ENCODE measurements at regions not wholly inside any gene's neighbourhood (a gene's known extent, or its start where the extent isn't known, plus 50 kb on each side); places are given as distances from the start of the nearest gene placed in this dataset.

DNA sequence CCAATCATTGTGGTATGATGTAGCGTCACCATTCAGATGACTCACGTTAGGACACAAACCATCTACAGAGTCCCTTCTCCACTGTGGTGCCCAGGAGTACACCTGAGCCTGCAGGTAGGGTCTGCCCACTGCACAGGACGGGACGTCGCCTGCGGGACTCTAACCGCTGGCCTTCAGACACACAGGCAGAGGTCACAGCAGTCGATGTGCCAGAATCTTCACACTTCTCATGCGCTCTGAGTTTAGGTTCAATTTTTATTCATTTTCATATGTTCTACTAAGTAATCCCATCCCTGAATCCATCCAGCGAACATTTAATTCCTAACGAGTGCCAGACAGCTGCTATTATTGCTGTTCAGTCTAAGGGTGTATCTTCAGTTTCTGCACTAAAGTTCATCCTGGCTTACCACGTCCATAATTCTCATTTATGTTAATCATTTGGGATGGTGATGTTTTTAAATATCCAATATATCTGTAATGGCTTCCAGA lies 73.3 kb downstream of the CXCL12 start:
- no peak overlapping the region for H3K4me3 ChIP-seq
- H3K9me2 ChIP-seq (ENCODE audit: insufficient read depth), result no peaks in the 10 kb centered on the region
- CTCF ChIA-PET, result no interaction called here
- no peaks in the 10 kb centered on the region for H3K4me1 ChIP-seq (replicated peaks; ENCODE audit: insufficient read depth)
- no peaks in the 10 kb centered on the region for H3F3A ChIP-seq (ENCODE audit: insufficient read depth, low read depth)
- POLR2A ChIA-PET (ENCODE audit: unreplicated experiment), result no interaction called here
- no peaks in the 10 kb centered on the region for H3K9me3 ChIP-seq (ENCODE audit: insufficient read depth, low read depth)
- intact Hi-C loops (cut with micrococcal nuclease; ENCODE audit: unreplicated experiment), result loop anchor here (1.0 kb wide), 1 partner anchor 640 kb away; no protein-coding TSS in a partner anchor
- no TSS peak for BruUV-seq (replicated peaks)
- no peaks in the 10 kb centered on the region for H3K79me2 ChIP-seq (ENCODE audit: low read depth)
- no peak for TF ChIP-seq EZH2 (IDR thresholded peaks at IDR 0.05; ENCODE audit: low read depth)
- TF ChIP-seq, protein P1, sequence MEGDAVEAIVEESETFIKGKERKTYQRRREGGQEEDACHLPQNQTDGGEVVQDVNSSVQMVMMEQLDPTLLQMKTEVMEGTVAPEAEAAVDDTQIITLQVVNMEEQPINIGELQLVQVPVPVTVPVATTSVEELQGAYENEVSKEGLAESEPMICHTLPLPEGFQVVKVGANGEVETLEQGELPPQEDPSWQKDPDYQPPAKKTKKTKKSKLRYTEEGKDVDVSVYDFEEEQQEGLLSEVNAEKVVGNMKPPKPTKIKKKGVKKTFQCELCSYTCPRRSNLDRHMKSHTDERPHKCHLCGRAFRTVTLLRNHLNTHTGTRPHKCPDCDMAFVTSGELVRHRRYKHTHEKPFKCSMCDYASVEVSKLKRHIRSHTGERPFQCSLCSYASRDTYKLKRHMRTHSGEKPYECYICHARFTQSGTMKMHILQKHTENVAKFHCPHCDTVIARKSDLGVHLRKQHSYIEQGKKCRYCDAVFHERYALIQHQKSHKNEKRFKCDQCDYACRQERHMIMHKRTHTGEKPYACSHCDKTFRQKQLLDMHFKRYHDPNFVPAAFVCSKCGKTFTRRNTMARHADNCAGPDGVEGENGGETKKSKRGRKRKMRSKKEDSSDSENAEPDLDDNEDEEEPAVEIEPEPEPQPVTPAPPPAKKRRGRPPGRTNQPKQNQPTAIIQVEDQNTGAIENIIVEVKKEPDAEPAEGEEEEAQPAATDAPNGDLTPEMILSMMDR (conservative IDR thresholded peaks at IDR 0.05), result no peak
- H2AFZ ChIP-seq, result no peak overlapping the region
- H4K20me1 ChIP-seq (ENCODE audit: insufficient read depth), result no peaks in the 10 kb centered on the region
- H3K36me3 ChIP-seq (ENCODE audit: low read depth), result no peaks in the 10 kb centered on the region
- no peaks in the 10 kb centered on the region for H3K27me3 ChIP-seq (ENCODE audit: insufficient read depth, low read depth)
- H3K27ac ChIP-seq, result no peak overlapping the region
- no peak overlapping the region for H3K4me2 ChIP-seq
- no peak for DNase-seq

DNA sequence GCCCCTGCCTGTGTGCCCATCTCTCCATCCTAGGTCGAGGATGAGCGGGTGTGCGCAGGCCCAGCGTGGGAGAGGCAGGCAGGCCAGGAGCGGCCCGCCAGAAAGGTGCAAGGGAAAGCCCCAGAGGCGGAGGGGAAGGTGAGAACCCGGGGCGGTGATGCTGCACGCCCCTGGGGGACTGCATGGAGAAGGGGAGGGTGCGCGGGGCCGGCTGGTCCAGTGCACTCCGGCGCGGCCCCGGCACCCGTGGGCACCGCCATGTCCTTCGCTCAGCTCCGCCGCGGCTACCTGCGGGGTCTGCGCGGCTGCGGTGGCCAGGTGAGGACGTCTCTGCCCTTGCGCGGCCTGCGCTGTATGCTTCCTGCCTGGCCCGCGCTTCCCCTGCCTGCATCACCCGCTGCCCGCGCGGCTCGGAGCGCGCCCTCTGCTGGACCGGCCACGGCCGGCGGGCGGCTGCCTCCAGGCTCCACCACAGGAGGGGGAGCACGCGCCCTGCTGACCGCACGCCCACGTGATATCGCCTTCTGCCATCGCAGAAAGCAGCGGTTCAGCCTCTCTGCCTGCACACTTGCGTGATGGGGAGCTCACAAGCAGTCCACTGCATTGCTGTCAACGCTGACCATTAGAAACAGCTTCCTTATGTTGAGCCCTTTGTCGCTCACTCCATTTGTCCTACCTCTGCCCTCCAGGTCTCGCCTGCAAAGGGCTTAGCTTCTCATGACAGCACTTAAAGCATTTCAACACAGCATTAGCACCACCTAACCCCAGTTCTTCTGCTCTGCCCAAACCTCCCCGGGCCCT lies 73.9 kb downstream of the CXCL12 start:
- H3K9me2 ChIP-seq (ENCODE audit: insufficient read depth), result no peaks in the 10 kb centered on the region
- no peaks in the 10 kb centered on the region for H3K4me1 ChIP-seq (replicated peaks; ENCODE audit: insufficient read depth)
- H2AFZ ChIP-seq, result no peak overlapping the region
- no peak overlapping the region for H3K4me3 ChIP-seq
- POLR2A ChIA-PET (ENCODE audit: unreplicated experiment), result no interaction called here
- no peak overlapping the region for H3K27ac ChIP-seq
- no peaks in the 10 kb centered on the region for H3K27me3 ChIP-seq (ENCODE audit: insufficient read depth, low read depth)
- H3F3A ChIP-seq (ENCODE audit: insufficient read depth, low read depth), result no peaks in the 10 kb centered on the region
- intact Hi-C loops (cut with micrococcal nuclease; ENCODE audit: unreplicated experiment), result loop anchor here (1.0 kb wide), 1 partner anchor 640 kb away; no protein-coding TSS in a partner anchor
- no peaks in the 10 kb centered on the region for H4K20me1 ChIP-seq (ENCODE audit: insufficient read depth)
- BruUV-seq (replicated peaks), result no TSS peak
- no peaks in the 10 kb centered on the region for H3K79me2 ChIP-seq (ENCODE audit: low read depth)
- CTCF ChIA-PET, result no interaction called here
- no peaks in the 10 kb centered on the region for H3K9me3 ChIP-seq (ENCODE audit: insufficient read depth, low read depth)
- H3K4me2 ChIP-seq, result no peak overlapping the region
- DNase-seq, result peak in 1 of 2 experiments; percentile 20
- no peak for TF ChIP-seq EZH2 (IDR thresholded peaks at IDR 0.05; ENCODE audit: low read depth)
- TF ChIP-seq, protein P1 (conservative IDR thresholded peaks at IDR 0.05), result no peak
- no peaks in the 10 kb centered on the region for H3K36me3 ChIP-seq (ENCODE audit: low read depth)

DNA sequence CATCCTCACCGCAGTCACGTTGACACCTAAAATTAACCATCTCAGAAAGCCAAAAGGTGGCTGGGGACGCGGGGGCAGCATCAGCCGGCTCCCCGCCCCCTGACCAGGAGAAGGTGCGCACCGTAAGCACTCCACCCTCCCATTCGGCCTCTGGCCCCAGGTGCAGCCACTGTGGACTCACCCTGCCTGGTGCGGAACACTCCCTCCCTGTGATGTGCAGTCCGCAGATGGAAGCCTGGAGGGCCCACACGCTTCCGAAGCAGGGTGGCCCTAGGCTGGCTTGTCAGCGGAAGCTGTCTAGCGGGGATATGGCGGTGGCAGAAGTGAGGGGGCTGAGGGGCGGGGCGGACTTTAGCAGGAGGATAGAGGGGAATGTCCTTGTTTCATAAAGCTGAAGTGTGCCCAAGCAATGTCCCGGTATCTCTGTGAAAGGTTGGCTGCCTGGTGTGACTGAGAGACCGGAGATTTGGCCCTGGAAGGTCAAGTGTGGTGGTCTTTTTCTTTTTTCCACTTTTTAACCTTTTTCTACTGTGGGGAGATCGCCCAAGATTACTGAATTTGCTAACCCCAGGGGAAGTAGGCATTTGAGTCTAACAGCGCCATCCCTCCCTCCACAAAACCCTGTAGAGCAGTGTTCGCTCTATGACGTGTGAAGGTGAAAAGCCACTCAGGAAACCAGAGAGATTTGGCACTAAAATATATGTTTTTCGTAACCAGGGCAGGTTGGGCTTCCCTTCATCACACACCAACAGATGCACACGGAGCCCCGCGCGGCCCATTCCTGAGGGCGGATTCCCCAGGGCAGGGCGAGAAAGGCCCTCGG lies 74.7 kb downstream of the CXCL12 start:
- H3K27me3 ChIP-seq (ENCODE audit: insufficient read depth, low read depth), result no peaks in the 10 kb centered on the region
- TF ChIP-seq, protein P1 (conservative IDR thresholded peaks at IDR 0.05), result no peak
- TF ChIP-seq EZH2 (IDR thresholded peaks at IDR 0.05; ENCODE audit: low read depth), result no peak
- ChIA-PET CTCF (no interaction called here), POLR2A (ENCODE audit: unreplicated experiment) (no interaction called here)
- H3K4me3 ChIP-seq, result no peak overlapping the region
- DNase-seq, result no peak
- H2AFZ ChIP-seq, result no peak overlapping the region
- no peak overlapping the region for H3K4me2 ChIP-seq
- no peaks in the 10 kb centered on the region; the same call in 1 of the 2 replicates for H3K9me2 ChIP-seq (ENCODE audit: insufficient read depth)
- BruUV-seq (replicated peaks), result no TSS peak
- H3K27ac ChIP-seq, result no peak overlapping the region
- H3K9me3 ChIP-seq (ENCODE audit: insufficient read depth, low read depth), result no peaks in the 10 kb centered on the region
- H3K36me3 ChIP-seq (ENCODE audit: low read depth), result no peaks in the 10 kb centered on the region
- H4K20me1 ChIP-seq (ENCODE audit: insufficient read depth), result no peaks in the 10 kb centered on the region
- no peaks in the 10 kb centered on the region for H3K4me1 ChIP-seq (replicated peaks; ENCODE audit: insufficient read depth)
- intact Hi-C loops (cut with micrococcal nuclease; ENCODE audit: unreplicated experiment), result no loop called here
- H3F3A ChIP-seq (ENCODE audit: insufficient read depth, low read depth), result no peaks in the 10 kb centered on the region
- no peaks in the 10 kb centered on the region for H3K79me2 ChIP-seq (ENCODE audit: low read depth)

All from PC-9 (cell line).